Neural cell (in vitro differentiated cells): ENCODE measurements at regions not wholly inside any gene's neighbourhood (a gene's known extent, or its start where the extent isn't known, plus 50 kb on each side); places are given as distances from the start of the nearest gene placed in this dataset.

Experiments used
- H2AFZ ChIP-seq: fragments of 200-600, 300-800 bp; sonication (generic), shearing (Covaris generic); 2 replicates; pipeline ENCODE4 v1.6.0; 2014; ENCODE audit warnings: low read depth, mild to moderate bottlenecking, antibody characterized with exemption, low read length, moderate library complexity
- H3F3A ChIP-seq: fragments of 200-600 bp; shearing (Covaris generic); 2 replicates; pipeline ENCODE4 v1.6.1; 2016; ENCODE audit warnings: mild to moderate bottlenecking, moderate library complexity, mixed read lengths, antibody characterized with exemption, low read length; ENCODE audit not compliant: insufficient read depth, poor library complexity, severe bottlenecking
- H3K27ac ChIP-seq: fragments of 200-600, 300-800 bp; sonication (generic), shearing (Covaris generic); 2 replicates; pipeline ENCODE4 v1.5.1; 2014; ENCODE audit warnings: mild to moderate bottlenecking, low read length, moderate library complexity
- H3K27me3 ChIP-seq: fragments of 300-800, 200-600 bp; sonication (generic), shearing (Covaris generic); 2 replicates; pipeline ENCODE4 v1.6.0; 2014; ENCODE audit warnings: mild to moderate bottlenecking, low read depth, low read length, moderate library complexity; ENCODE audit not compliant: insufficient read depth
- H3K36me3 ChIP-seq: fragments of 300-800, 200-600 bp; sonication (generic), shearing (Covaris generic); 2 replicates; pipeline ENCODE4 v1.5.1; 2014; ENCODE audit warnings: mild to moderate bottlenecking, antibody characterized with exemption, low read length, moderate library complexity; ENCODE audit not compliant: insufficient read depth
- H3K4me2 ChIP-seq: fragments of 300-800, 200-600 bp; sonication (generic), shearing (Covaris generic); 2 replicates; pipeline ENCODE4 v1.6.0; 2014; ENCODE audit warnings: mild to moderate bottlenecking, low read length
- H3K4me3 ChIP-seq: fragments of 300-800, 200-600 bp; sonication (generic), shearing (Covaris generic); 2 replicates; pipeline ENCODE4 v1.5.1; 2014; ENCODE audit warnings: mild to moderate bottlenecking, low read length, moderate library complexity
- H3K79me2 ChIP-seq: fragments of 200-600 bp; shearing (Covaris generic); replicated peaks from 2 replicates; pipeline ENCODE4 v1.6.0; 2014; ENCODE audit warnings: mild to moderate bottlenecking, low read length, moderate library complexity; ENCODE audit not compliant: insufficient read depth
- H3K9ac ChIP-seq: fragments of 300-800, 200-600 bp; sonication (generic), shearing (Covaris generic); 2 replicates; pipeline ENCODE4 v1.6.1; 2016; ENCODE audit warnings: mild to moderate bottlenecking, low read length, mixed read lengths
- H3K9me2 ChIP-seq: fragments of 200-600 bp; shearing (Covaris generic); 2 replicates; pipeline ENCODE4 v1.6.1; 2016; ENCODE audit warnings: mild to moderate bottlenecking, low read length, mixed read lengths; ENCODE audit not compliant: insufficient read depth
- H3K9me3 ChIP-seq: fragments of 200-600, 300-800 bp; sonication (generic), shearing (Covaris generic); 2 replicates; pipeline ENCODE4 v1.6.1; 2016; ENCODE audit warnings: mild to moderate bottlenecking, mixed run types, low read length, moderate library complexity, mixed read lengths
- H4K20me1 ChIP-seq: fragments of 200-600 bp; shearing (Covaris generic); 2 replicates; pipeline ENCODE4 v1.6.1; 2016; ENCODE audit warnings: mild to moderate bottlenecking, mixed run types; ENCODE audit not compliant: insufficient read depth
- CTCF ChIP-seq: fragments of 450-650 bp; IDR thresholded peaks from 2 replicates; pipeline ENCODE4 v1.5.1; 2014; ENCODE audit warnings: antibody characterized with exemption, mild to moderate bottlenecking, moderate library complexity; ENCODE audit not compliant: poor library complexity, severe bottlenecking
- EP300 ChIP-seq: fragments of 450-650 bp; conservative IDR thresholded peaks from 2 replicates; pipeline ENCODE4 v1.6.1; 2014; ENCODE audit warnings: antibody characterized with exemption, mild to moderate bottlenecking, moderate library complexity; ENCODE audit not compliant: poor library complexity, severe bottlenecking
- EZH2 ChIP-seq: fragments of 200-600, 300-800 bp; shearing (Covaris generic), sonication (generic); IDR thresholded peaks from 2 replicates; pipeline ENCODE4 v1.6.1; 2014; ENCODE audit warnings: antibody characterized with exemption, low read length, borderline replicate concordance, mild to moderate bottlenecking; ENCODE audit not compliant: insufficient read depth, poor library complexity, severe bottlenecking
- MXI1 ChIP-seq: fragments of 450-650 bp; conservative IDR thresholded peaks from 2 replicates; pipeline ENCODE4 v1.6.1; 2014; ENCODE audit warnings: antibody characterized with exemption, mild to moderate bottlenecking; ENCODE audit not compliant: poor library complexity, severe bottlenecking
- POLR2AphosphoS5 ChIP-seq: IDR thresholded peaks from 2 replicates; pipeline ENCODE4 v1.6.1; 2012
- RAD21 ChIP-seq: fragments of 450-650 bp; conservative IDR thresholded peaks from 2 replicates; pipeline ENCODE4 v1.6.1; 2014; ENCODE audit warnings: antibody characterized with exemption, mild to moderate bottlenecking, moderate library complexity
- SMC3 ChIP-seq: fragments of 450-650 bp; conservative IDR thresholded peaks from 2 replicates; pipeline ENCODE4 v1.6.1; 2014; ENCODE audit warnings: antibody characterized with exemption, mild to moderate bottlenecking, moderate library complexity; ENCODE audit not compliant: poor library complexity
- TAF1 ChIP-seq: IDR thresholded peaks from 2 replicates; pipeline ENCODE4 v1.6.1; 2012; ENCODE audit warnings: low read depth
- TF ChIP-seq, protein P1 (sequence below): IDR thresholded peaks from 2 replicates; pipeline ENCODE4 v1.6.1; 2012; ENCODE audit warnings: borderline replicate concordance

- Histone ChIP-seq H3K27me3 (no peaks in the 10 kb centered on the region), H3K4me3 (no peak overlapping the region), H3K79me2 (no peaks in the 10 kb centered on the region), H3F3A (no peaks in the 10 kb centered on the region), H3K9me3 (peaks cover 8% of the 10 kb centered on the region), H3K36me3 (no peaks in the 10 kb centered on the region), H3K9me2 (no peaks in the 10 kb centered on the region), H3K27ac (no peak overlapping the region), H3K4me2 (no peak overlapping the region), H3K9ac (no peak overlapping the region), H4K20me1 (no peaks in the 10 kb centered on the region), H2AFZ (no peak overlapping the region)
- TF ChIP-seq MXI1 = no peak
- TF ChIP-seq POLR2AphosphoS5 = no peak
- no peak for TF ChIP-seq TAF1
- no peak for TF ChIP-seq EZH2
- TF ChIP-seq EP300 = no peak
These were observed 349.7 kb upstream of the NRP1 start for GRCh38 chr10:33684211-33684611.

GRCh38 chr10:33681595-33681994 is 347.1 kb upstream of the NRP1 start:
- Histone ChIP-seq H4K20me1 (no peaks in the 10 kb centered on the region), H3K9me2 (no peaks in the 10 kb centered on the region), H3F3A (no peaks in the 10 kb centered on the region), H3K4me3 (no peak overlapping the region), H2AFZ (no peak overlapping the region), H3K79me2 (no peaks in the 10 kb centered on the region), H3K4me2 (no peak overlapping the region), H3K36me3 (no peaks in the 10 kb centered on the region), H3K9ac (no peak overlapping the region), H3K27ac (no peak overlapping the region), H3K9me3 (no peaks in the 10 kb centered on the region), H3K27me3 (no peaks in the 10 kb centered on the region)
- TF ChIP-seq EZH2 = no peak
- TF ChIP-seq, protein P1, sequence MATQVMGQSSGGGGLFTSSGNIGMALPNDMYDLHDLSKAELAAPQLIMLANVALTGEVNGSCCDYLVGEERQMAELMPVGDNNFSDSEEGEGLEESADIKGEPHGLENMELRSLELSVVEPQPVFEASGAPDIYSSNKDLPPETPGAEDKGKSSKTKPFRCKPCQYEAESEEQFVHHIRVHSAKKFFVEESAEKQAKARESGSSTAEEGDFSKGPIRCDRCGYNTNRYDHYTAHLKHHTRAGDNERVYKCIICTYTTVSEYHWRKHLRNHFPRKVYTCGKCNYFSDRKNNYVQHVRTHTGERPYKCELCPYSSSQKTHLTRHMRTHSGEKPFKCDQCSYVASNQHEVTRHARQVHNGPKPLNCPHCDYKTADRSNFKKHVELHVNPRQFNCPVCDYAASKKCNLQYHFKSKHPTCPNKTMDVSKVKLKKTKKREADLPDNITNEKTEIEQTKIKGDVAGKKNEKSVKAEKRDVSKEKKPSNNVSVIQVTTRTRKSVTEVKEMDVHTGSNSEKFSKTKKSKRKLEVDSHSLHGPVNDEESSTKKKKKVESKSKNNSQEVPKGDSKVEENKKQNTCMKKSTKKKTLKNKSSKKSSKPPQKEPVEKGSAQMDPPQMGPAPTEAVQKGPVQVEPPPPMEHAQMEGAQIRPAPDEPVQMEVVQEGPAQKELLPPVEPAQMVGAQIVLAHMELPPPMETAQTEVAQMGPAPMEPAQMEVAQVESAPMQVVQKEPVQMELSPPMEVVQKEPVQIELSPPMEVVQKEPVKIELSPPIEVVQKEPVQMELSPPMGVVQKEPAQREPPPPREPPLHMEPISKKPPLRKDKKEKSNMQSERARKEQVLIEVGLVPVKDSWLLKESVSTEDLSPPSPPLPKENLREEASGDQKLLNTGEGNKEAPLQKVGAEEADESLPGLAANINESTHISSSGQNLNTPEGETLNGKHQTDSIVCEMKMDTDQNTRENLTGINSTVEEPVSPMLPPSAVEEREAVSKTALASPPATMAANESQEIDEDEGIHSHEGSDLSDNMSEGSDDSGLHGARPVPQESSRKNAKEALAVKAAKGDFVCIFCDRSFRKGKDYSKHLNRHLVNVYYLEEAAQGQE = no peak
- TF ChIP-seq RAD21 = no peak
- no peak for TF ChIP-seq POLR2AphosphoS5
- no peak for TF ChIP-seq TAF1
- TF ChIP-seq EP300 = no peak
- TF ChIP-seq MXI1 = no peak
- TF ChIP-seq CTCF = no peak
- no peak for TF ChIP-seq SMC3

- H3K4me3 ChIP-seq = no peak overlapping the region
- H3F3A ChIP-seq = no peaks in the 10 kb centered on the region
- H4K20me1 ChIP-seq = no peaks in the 10 kb centered on the region
- no peak overlapping the region for H2AFZ ChIP-seq
- H3K9me2 ChIP-seq = no peaks in the 10 kb centered on the region
- no peaks in the 10 kb centered on the region for H3K9me3 ChIP-seq
- no peak overlapping the region for H3K27ac ChIP-seq
- no peaks in the 10 kb centered on the region for H3K27me3 ChIP-seq
- no peak for TF ChIP-seq MXI1
- TF ChIP-seq EP300 = no peak
- no peak for TF ChIP-seq POLR2AphosphoS5
- TF ChIP-seq, protein P1 = no peak
- no peak for TF ChIP-seq RAD21
- no peak for TF ChIP-seq EZH2
- TF ChIP-seq TAF1 = no peak
- no peak for TF ChIP-seq SMC3
- no peak for TF ChIP-seq CTCF
- no peak overlapping the region for H3K9ac ChIP-seq
- no peak overlapping the region for H3K4me2 ChIP-seq
- H3K36me3 ChIP-seq = no peaks in the 10 kb centered on the region
- H3K79me2 ChIP-seq = no peaks in the 10 kb centered on the region
These were observed 345.6 kb upstream of the NRP1 start for GRCh38 chr10:33680036-33680435.
